ENCODE measurements at regions not wholly inside any gene's neighbourhood (a gene's known extent, or its start where the extent isn't known, plus 50 kb on each side); places are given as distances from the start of the nearest gene placed in this dataset.

GRCh38 chr21:14886001-14886400 lies 178.8 kb downstream of the NRIP1 start:
- TF ChIP-seq POLR2A (IDR thresholded peaks at IDR 0.05) (no peak), EP300 (IDR thresholded peaks at IDR 0.05) (no peak)
